GM19240 (cell line): ENCODE measurements at regions not wholly inside any gene's neighbourhood (a gene's known extent, or its start where the extent isn't known, plus 50 kb on each side); places are given as distances from the start of the nearest gene placed in this dataset.
"Not testable (repeated sequence)": the region's sequence is repeated elsewhere in the genome, so short reads cannot be mapped to it uniquely, and the experiment has no call there.

Experiments
- DNase-seq: peaks from one replicate; pipeline ENCODE4 v3.0.0; 2011; ENCODE audit warnings: low spot score; ENCODE audit not compliant: insufficient read length

GRCh38 chr9:85792057-85792456 is 50.3 kb upstream of the AGTPBP1 start:
- not testable (repeated sequence) for DNase-seq

GRCh38 chr9:85802978-85803695 is 61.4 kb upstream of the AGTPBP1 start:
- DNase-seq = not testable (repeated sequence)

GRCh38 chr9:85804847-85805133 is 63.0 kb upstream of the AGTPBP1 start:
- not testable (repeated sequence) for DNase-seq

- peak; percentile 4 for DNase-seq
These were observed 63.6 kb upstream of the AGTPBP1 start for GRCh38 chr9:85805134-85806005.

- not testable (repeated sequence) for DNase-seq
These were observed 66.6 kb upstream of the AGTPBP1 start for GRCh38 chr9:85808329-85808728.

GRCh38 chr9:85813388-85813787 is 71.6 kb upstream of the AGTPBP1 start:
- DNase-seq = not testable (repeated sequence)

- DNase-seq = not testable (repeated sequence)
These were observed 73.0 kb upstream of the AGTPBP1 start for GRCh38 chr9:85814800-85815199.

GRCh38 chr9:85818971-85819370 is 77.2 kb upstream of the AGTPBP1 start:
- DNase-seq = not testable (repeated sequence)

GRCh38 chr9:85820598-85820997 is 78.8 kb upstream of the AGTPBP1 start:
- DNase-seq = not testable (repeated sequence)

GRCh38 chr9:85824949-85825348 is 83.2 kb upstream of the AGTPBP1 start:
- DNase-seq = not testable (repeated sequence)

- DNase-seq = not testable (repeated sequence)
These were observed 92.8 kb upstream of the AGTPBP1 start for GRCh38 chr9:85834591-85834990.

GRCh38 chr9:85843949-85844348 is 97.0 kb upstream of the NAA35 start:
- not testable (repeated sequence) for DNase-seq

- DNase-seq = not testable (repeated sequence)
These were observed 93.2 kb upstream of the NAA35 start for GRCh38 chr9:85847782-85848181.

- no peak for DNase-seq
These were observed 82.7 kb upstream of the NAA35 start for GRCh38 chr9:85858056-85858750.

GRCh38 chr9:85859765-85860164 is 81.2 kb upstream of the NAA35 start:
- no peak for DNase-seq

GRCh38 chr9:85861882-85862281 is 79.1 kb upstream of the NAA35 start:
- not testable (repeated sequence) for DNase-seq

- no peak for DNase-seq
These were observed 77.1 kb upstream of the NAA35 start for GRCh38 chr9:85863875-85864274.

- no peak for DNase-seq
These were observed 69.9 kb upstream of the NAA35 start for GRCh38 chr9:85871008-85871407.

- not testable (repeated sequence) for DNase-seq
These were observed 69.3 kb upstream of the NAA35 start for GRCh38 chr9:85871683-85872082.

- no peak for DNase-seq
These were observed 68.5 kb upstream of the NAA35 start for GRCh38 chr9:85872463-85872862.

GRCh38 chr9:85876628-85877027 is 64.3 kb upstream of the NAA35 start:
- DNase-seq = no peak
